ENCODE measurements at regions not wholly inside any gene's neighbourhood (a gene's known extent, or its start where the extent isn't known, plus 50 kb on each side); places are given as distances from the start of the nearest gene placed in this dataset.

DNA sequence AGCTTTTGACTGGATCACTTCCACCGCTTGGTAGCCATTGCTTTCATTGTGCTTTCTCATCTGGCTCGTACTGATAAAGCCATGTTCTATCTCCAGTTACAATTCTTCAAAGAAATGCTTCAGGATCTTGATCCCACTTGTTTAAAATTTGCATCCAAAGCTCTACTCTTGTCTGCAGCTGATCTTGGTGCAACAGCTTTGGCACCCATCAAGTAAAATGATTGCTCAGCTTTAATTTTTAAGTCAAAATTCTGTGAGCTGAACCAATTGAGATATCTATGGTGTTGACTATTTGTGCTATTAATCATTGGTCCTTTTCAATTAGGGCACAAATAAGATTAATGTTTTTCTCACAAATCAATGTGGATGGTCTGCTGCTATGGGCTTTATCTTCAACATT, 54.8 kb upstream of the DUSP10 start:
- no peak for FAIRE-seq

DNA sequence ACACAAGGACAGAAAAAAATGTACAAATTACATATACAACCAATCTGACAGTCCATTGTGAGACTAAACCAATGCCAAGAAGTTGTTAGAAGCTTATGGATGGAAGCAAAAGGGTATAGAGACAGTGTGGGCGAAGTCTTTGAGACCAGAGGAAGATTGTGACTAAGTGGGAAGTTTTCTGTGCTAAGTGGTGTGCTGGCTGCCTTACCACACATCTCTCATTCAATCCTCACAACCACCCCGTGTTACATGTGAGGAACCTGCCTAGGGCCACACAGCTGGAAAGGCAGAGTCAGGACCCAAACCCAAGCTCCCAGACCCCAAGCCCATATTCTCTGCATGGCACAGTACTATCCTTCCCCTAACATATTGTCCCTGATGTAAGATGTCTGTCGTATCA, 53.5 kb upstream of the DUSP10 start:
- FAIRE-seq, result no peak

DNA sequence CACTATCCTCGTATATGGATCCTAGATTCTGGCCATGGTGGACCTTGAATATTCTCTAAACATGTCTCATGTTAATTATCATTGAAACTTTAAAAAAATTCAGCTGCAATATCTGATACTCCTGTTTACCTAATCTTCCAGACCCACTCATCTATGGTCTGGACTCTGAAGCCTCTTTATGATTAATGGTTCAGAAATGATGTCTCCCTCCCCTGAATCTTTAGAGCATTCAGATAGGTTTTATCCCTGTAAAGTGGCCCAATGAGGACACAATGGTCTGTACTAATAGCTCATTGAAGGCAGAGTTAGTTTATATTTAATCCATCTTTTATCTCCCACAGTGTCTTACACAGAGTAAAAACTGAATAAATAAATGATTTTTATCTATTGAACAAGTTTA, 53.0 kb upstream of the DUSP10 start:
- FAIRE-seq, result no peak

DNA sequence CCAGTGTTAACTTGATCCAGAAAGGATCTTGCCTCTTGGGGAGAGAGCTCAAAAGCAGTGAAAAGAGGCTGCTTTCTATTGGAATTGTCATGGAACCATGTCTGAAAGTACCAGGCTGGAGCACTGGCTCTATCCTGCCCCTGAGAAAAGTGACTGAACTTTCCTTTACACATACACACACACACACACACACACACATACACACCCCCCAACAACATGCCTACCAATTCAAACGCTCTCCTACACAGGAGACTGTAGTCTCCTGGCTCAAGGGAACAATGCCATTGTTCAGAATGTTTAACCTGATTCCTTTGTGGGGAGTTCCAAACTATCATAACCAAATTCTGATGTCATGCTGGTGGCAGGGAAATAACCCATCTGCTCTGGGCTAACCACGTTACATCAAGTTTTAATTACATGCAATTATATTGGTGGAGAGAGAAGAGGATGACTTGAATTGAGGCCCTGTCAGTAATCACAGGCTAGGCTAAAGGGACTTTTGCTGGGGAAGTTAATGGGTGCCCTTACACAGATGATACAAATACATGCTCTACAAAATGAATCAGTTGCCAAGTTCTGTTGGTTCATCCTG, 52.3 kb upstream of the DUSP10 start:
- FAIRE-seq, result no peak

DNA sequence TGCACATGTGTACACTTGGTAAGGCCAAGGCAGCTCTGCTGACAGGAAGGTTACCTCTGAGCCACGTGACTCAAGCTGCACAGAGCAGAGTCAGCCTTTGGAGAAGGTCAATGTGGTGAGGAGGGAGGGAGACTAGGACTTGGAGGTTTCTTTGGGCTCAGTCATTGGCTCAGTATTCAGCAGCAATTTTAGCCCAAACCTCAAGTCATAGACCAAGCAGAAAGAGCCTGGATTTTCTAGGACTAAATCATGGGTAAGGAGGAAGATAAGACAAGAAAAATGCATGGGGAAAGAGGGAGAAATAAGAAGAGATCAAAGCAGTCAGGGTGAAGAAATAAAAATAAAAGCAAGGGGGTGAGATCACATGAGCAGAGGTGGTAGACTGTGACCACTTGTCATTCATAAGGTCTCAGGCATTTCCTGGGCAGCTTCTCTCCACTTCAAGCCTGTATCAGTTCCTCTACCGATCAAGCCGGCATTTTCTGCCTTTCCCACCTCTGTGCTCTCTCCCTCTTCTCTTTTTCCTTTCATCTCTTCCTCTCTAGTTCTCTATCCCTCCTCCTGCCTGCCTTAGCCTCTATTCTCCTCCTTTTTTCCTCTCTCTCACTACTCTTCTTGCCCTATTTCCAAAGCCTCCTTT, 51.7 kb upstream of the DUSP10 start:
- FAIRE-seq, result no peak

DNA sequence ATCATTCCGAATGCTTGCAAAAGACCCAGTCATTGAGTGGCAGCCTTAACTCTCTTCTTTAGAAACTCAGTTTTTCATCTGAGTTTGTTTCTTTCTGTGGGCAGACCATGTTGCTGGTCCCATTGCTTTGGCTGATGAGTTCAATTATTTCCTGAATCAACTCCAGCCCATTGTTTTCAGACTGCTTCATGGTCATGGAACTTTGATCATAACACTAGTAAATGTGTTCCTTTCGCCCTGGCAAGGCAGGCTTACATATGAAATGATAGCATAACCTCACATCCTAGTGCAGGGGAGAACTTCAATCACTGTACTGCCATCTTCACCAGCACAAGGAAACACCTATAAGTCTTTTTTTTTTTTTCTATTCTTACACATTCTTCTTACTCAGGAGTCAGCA, 50.0 kb upstream of the DUSP10 start:
- FAIRE-seq, result no peak
